ENCODE measurements at regions not wholly inside any gene's neighbourhood (a gene's known extent, or its start where the extent isn't known, plus 50 kb on each side); places are given as distances from the start of the nearest gene placed in this dataset.

GRCh38 chr10:128506423-128506822, 380.2 kb upstream of the MKI67 start:
- in situ Hi-C loops (cut with MboI) (no loop called here), intact Hi-C loops (cut with micrococcal nuclease) (no loop called here)
- DNase-seq (ENCODE audit: extremely low read depth in 1 of 4, low spot score in 3 of 4) (no peak), ATAC-seq (no peak), FAIRE-seq (no peak)
- ChIA-PET POLR2A (no interaction called here), CTCF (ENCODE audit: low intra/inter-chr PET ratio) (no interaction called here)
- H3K4me1 ChIP-seq (replicated peaks in 1 of 2; ENCODE audit: control insufficient read depth in 2 of 2, insufficient read depth in 2 of 2, low read length in 2 of 2) = no peaks in the 10 kb centered on the region; a peak in 1 of 5 replicates
- no peak overlapping the region for H3K4me3 ChIP-seq
- H3K27me3 ChIP-seq (ENCODE audit: control insufficient read depth in 2 of 2, insufficient read depth in 2 of 2, low read length in 2 of 2) = no peaks in the 10 kb centered on the region
- no peaks in the 10 kb centered on the region for H3K79me2 ChIP-seq (ENCODE audit: control insufficient read depth, insufficient read depth, low read length)
- no peak overlapping the region for H3K4me2 ChIP-seq (ENCODE audit: insufficient read depth, low read length)
- no TSS peak for BruUV-seq (replicated peaks)
- no peak overlapping the region for H3K9ac ChIP-seq (ENCODE audit: insufficient read depth in 1 of 2, low read depth in 2 of 2, low read length in 2 of 2)
- no peaks in the 10 kb centered on the region for H4K20me1 ChIP-seq (replicated peaks; ENCODE audit: control insufficient read depth, insufficient read depth, low read length)
- no peaks in the 10 kb centered on the region for H3K36me3 ChIP-seq (ENCODE audit: control insufficient read depth, insufficient read depth, low read length)
- H2AFZ ChIP-seq (ENCODE audit: low read depth, low read length) = no peak overlapping the region
- no peaks in the 10 kb centered on the region for H3K9me1 ChIP-seq (ENCODE audit: control insufficient read depth, insufficient read depth, low read length)
- no peak overlapping the region for H3K27ac ChIP-seq (ENCODE audit: extremely low read depth, low read depth, low read length)
- 3% methylated on average over 2 of the region's 2 CpGs for WGBS (ENCODE audit: insufficient coverage, low coverage, missing lambda C conversion rate)
- TF ChIP-seq ZNF316 (IDR thresholded peaks at IDR 0.05) (peak; percentile 54), ID3 (CRISPR knock-in tag; IDR thresholded peaks at IDR 0.05) (no peak), ID3 (tag; IDR thresholded peaks at IDR 0.05) (no peak)
- H3K9me3 ChIP-seq (replicated peaks; ENCODE audit: control insufficient read depth, insufficient read depth, low read depth, low read length) = no peaks in the 10 kb centered on the region

DNA sequence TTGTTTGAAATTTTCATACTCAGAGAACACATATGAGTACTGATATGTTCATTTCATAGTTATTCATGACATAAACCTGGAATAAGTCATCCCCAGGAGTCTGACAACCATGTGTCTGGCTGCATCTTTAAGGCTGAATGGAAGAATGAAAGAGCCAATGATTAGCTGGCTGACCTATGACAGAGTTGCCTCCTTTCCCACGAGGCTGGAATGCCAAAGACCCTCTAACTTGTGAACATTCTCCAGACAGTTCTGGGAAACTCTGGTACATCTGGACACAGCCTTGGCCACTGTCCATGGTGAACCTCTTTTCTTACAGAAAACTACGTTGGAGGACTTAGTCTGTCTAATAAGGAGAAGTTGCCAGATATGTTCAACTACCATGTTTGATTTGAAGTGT, 380.8 kb upstream of the MKI67 start:
- no peaks in the 10 kb centered on the region; a peak in 1 of 5 replicates for H3K4me1 ChIP-seq (replicated peaks in 1 of 2; ENCODE audit: control insufficient read depth in 2 of 2, insufficient read depth in 2 of 2, low read length in 2 of 2)
- H3K4me3 ChIP-seq = no peak overlapping the region
- DNase-seq (ENCODE audit: extremely low read depth in 1 of 4, low spot score in 3 of 4) (no peak), FAIRE-seq (no peak), ATAC-seq (no peak)
- no peak overlapping the region for H3K27ac ChIP-seq (ENCODE audit: extremely low read depth, low read depth, low read length)
- no peak overlapping the region for H2AFZ ChIP-seq (ENCODE audit: low read depth, low read length)
- no peaks in the 10 kb centered on the region for H3K27me3 ChIP-seq (ENCODE audit: control insufficient read depth in 2 of 2, insufficient read depth in 2 of 2, low read length in 2 of 2)
- CTCF ChIA-PET (ENCODE audit: low intra/inter-chr PET ratio) = no interaction called here
- H4K20me1 ChIP-seq (replicated peaks; ENCODE audit: control insufficient read depth, insufficient read depth, low read length) = no peaks in the 10 kb centered on the region
- H3K36me3 ChIP-seq (ENCODE audit: control insufficient read depth, insufficient read depth, low read length) = no peaks in the 10 kb centered on the region
- intact Hi-C loops (cut with micrococcal nuclease) (no loop called here), in situ Hi-C loops (cut with MboI) (no loop called here)
- POLR2A ChIA-PET = no interaction called here
- no TSS peak for BruUV-seq (replicated peaks)
- H3K9me1 ChIP-seq (ENCODE audit: control insufficient read depth, insufficient read depth, low read length) = no peaks in the 10 kb centered on the region
- H3K9ac ChIP-seq (ENCODE audit: insufficient read depth in 1 of 2, low read depth in 2 of 2, low read length in 2 of 2) = no peak overlapping the region
- 0% methylated on average over 2 of the region's 2 CpGs for WGBS (ENCODE audit: insufficient coverage, low coverage, missing lambda C conversion rate)
- no peaks in the 10 kb centered on the region for H3K79me2 ChIP-seq (ENCODE audit: control insufficient read depth, insufficient read depth, low read length)
- no peaks in the 10 kb centered on the region for H3K9me3 ChIP-seq (replicated peaks; ENCODE audit: control insufficient read depth, insufficient read depth, low read depth, low read length)
- H3K4me2 ChIP-seq (ENCODE audit: insufficient read depth, low read length) = no peak overlapping the region
- TF ChIP-seq POLR2AphosphoS5 (IDR thresholded peaks at IDR 0.05; ENCODE audit: control insufficient read depth, insufficient read depth, low read depth, low read length) = no peak
- no peak for TF ChIP-seq ZNF175 (CRISPR knock-in tag; IDR thresholded peaks at IDR 0.05; ENCODE audit: low read depth)
- TF ChIP-seq, protein P1, sequence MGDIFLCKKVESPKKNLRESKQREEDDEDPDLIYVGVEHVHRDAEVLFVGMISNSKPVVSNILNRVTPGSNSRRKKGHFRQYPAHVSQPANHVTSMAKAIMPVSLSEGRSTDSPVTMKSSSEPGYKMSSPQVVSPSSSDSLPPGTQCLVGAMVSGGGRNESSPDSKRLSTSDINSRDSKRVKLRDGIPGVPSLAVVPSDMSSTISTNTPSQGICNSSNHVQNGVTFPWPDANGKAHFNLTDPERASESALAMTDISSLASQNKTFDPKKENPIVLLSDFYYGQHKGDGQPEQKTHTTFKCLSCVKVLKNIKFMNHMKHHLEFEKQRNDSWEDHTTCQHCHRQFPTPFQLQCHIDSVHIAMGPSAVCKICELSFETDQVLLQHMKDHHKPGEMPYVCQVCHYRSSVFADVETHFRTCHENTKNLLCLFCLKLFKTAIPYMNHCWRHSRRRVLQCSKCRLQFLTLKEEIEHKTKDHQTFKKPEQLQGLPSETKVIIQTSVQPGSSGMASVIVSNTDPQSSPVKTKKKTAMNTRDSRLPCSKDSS (IDR thresholded peaks at IDR 0.05; ENCODE audit: low read depth, partially characterized antibody) = no peak
- TF ChIP-seq JUNB (CRISPR knock-in tag; conservative IDR thresholded peaks at IDR 0.05) = no peak
- TF ChIP-seq E2F8 (IDR thresholded peaks at IDR 0.05; ENCODE audit: low read depth, partially characterized antibody) = no peak
- no peak for TF ChIP-seq TARDBP (IDR thresholded peaks at IDR 0.05)
- no peak for TF ChIP-seq CC2D1A (IDR thresholded peaks at IDR 0.05)
- TF ChIP-seq ARID1B (IDR thresholded peaks at IDR 0.05) = no peak

All from K562 (cell line).